ENCODE measurements at regions not wholly inside any gene's neighbourhood (a gene's known extent, or its start where the extent isn't known, plus 50 kb on each side); places are given as distances from the start of the nearest gene placed in this dataset.

DNA sequence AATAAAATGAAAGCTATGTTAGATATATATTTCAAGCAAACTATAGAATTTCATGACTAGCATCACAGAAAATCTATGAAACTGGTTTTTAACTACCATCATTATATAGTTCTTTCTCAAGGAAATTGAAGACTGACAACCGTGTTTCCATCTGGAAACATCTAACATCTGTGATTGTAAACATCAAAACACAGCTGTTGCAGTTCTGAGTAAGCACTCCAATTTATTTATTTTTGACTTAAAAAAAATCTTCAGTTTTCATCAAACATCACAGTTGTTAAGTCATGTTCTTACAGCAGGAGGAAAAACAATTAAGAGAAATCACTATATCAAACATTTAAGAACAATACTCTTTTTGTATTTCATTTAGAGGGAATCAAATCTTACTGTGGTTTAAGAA is 1653.0 kb upstream of the MIR17HG start:
- whole genome bisulfite sequencing, 2 donors: 30 to 63% methylated on average over 1 of the region's 1 CpG
- DNase-seq: no peak
- Histone ChIP-seq H3K9me3 (no peaks in the 10 kb centered on the region), H3K4me3 (no peak overlapping the region), H3K27ac (no peak overlapping the region), H3K27me3 (no peaks in the 10 kb centered on the region), H3K36me3 (no peaks in the 10 kb centered on the region), H3K4me1 (no peaks in the 10 kb centered on the region)
- TF ChIP-seq POLR2AphosphoS5 (IDR thresholded peaks at IDR 0.05): no peak
- TF ChIP-seq EP300 (IDR thresholded peaks at IDR 0.05): no peak
- intact Hi-C loops (cut with DNase I): no loop called here

DNA sequence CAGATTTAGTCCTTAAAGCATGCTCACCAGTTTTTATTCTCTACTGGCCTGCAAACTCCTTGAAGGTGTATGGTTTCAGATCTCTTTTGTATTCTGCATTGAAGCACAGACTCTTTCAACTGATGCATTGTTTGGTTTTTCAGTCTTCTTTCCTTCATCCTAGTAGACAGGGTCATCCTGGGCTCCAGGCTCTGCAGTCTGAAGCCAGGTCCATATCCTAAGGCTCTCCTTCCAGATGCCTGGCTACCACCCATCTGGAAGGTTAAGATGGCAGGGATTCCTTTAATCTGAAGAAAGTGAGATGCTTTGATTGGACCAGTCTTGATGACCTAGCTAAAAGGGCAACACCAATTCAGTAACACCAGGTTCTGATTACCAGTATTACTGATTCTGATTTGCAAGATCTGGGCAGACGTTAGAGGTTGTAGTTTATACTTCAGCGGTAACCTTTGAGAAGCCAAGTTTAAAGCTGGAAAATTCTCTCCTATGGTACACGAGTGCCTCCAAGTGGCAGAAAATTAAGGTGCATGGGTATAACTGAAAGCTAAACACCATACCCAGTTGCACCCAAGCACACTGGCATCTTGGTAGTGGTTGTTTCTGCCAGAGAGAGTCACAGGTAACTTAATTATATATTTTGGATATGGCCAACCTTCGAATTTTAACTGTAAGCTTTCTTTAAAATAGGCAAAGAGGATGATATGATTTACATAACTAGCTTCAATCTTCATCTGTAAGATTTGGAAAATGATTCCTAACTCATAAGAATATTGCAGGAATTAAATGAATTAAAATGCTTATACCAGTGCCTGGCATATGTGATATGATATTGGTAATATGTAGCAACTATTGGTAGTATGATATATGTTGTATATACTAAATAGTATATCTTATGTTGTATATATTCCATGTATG is 1651.9 kb upstream of the MIR17HG start:
- H3K36me3 ChIP-seq: no peaks in the 10 kb centered on the region
- no peaks in the 10 kb centered on the region for H3K9me3 ChIP-seq
- H3K4me3 ChIP-seq: no peak overlapping the region
- intact Hi-C loops (cut with DNase I): no loop called here
- no peak for DNase-seq
- 5 to 11% methylated on average over 4 of the region's 4 CpGs for WGBS, 2 donors
- H3K4me1 ChIP-seq: no peaks in the 10 kb centered on the region
- H3K27ac ChIP-seq: no peak overlapping the region
- no peak for TF ChIP-seq EP300 (IDR thresholded peaks at IDR 0.05)
- no peak for TF ChIP-seq POLR2A (IDR thresholded peaks at IDR 0.05)
- TF ChIP-seq, protein P1, sequence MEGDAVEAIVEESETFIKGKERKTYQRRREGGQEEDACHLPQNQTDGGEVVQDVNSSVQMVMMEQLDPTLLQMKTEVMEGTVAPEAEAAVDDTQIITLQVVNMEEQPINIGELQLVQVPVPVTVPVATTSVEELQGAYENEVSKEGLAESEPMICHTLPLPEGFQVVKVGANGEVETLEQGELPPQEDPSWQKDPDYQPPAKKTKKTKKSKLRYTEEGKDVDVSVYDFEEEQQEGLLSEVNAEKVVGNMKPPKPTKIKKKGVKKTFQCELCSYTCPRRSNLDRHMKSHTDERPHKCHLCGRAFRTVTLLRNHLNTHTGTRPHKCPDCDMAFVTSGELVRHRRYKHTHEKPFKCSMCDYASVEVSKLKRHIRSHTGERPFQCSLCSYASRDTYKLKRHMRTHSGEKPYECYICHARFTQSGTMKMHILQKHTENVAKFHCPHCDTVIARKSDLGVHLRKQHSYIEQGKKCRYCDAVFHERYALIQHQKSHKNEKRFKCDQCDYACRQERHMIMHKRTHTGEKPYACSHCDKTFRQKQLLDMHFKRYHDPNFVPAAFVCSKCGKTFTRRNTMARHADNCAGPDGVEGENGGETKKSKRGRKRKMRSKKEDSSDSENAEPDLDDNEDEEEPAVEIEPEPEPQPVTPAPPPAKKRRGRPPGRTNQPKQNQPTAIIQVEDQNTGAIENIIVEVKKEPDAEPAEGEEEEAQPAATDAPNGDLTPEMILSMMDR (IDR thresholded peaks at IDR 0.05): peak; percentile 9 to 60 (median 42)
- no peak for TF ChIP-seq POLR2AphosphoS5 (IDR thresholded peaks at IDR 0.05)
- no peaks in the 10 kb centered on the region for H3K27me3 ChIP-seq

DNA sequence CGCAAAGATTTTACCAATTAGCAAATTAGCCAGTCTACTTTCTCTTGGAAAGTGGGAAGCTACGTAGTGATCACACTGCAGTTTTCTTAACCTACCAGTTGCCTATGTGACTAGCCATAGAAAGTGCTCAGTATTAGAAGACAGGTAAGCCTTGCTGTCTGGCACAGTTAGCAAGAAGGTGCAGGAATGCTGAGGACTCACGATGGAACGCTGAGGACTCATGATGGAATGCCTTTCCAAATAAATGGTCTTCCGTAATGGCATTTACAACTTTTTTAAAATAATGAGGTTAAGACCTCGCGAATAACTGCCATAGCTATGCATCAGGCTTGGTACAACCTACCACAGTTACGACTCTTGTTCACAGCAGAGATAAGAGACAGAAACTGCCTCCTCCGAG is 1645.6 kb upstream of the MIR17HG start:
- WGBS, 2 donors: 64 to 65% methylated on average over 9 of the region's 9 CpGs
- no peak for DNase-seq
- no peak overlapping the region for H3K4me3 ChIP-seq
- TF ChIP-seq EP300 (IDR thresholded peaks at IDR 0.05): no peak
- no peaks in the 10 kb centered on the region for H3K9me3 ChIP-seq
- H3K36me3 ChIP-seq: no peaks in the 10 kb centered on the region
- no peak overlapping the region for H3K27ac ChIP-seq
- H3K27me3 ChIP-seq: no peaks in the 10 kb centered on the region
- intact Hi-C loops (cut with DNase I): no loop called here
- no peaks in the 10 kb centered on the region for H3K4me1 ChIP-seq

DNA sequence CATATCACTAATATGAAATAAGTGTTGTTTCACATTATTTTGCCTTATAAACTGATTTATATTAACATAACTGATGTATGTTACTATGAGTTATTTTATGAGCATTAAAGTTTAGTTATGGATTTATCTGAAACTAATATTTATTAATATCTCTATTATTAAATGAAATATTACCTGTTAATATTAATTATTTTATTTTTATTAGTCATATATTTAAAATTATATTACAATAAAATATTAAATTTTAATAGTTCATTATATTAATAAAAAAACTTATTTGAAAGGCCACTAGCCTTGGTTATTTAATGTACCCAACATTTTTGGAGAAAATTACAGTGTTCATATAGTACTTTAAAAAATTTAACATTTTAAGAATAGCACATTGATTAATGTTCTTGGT is 1643.4 kb upstream of the MIR17HG start:
- Histone ChIP-seq H3K36me3 (no peaks in the 10 kb centered on the region), H3K9me3 (no peaks in the 10 kb centered on the region), H3K4me3 (no peak overlapping the region), H3K4me1 (no peaks in the 10 kb centered on the region), H3K27ac (no peak overlapping the region), H3K27me3 (no peaks in the 10 kb centered on the region)
- no peak for TF ChIP-seq POLR2AphosphoS5 (IDR thresholded peaks at IDR 0.05)
- TF ChIP-seq, protein P1 (IDR thresholded peaks at IDR 0.05): no peak
- no peak for TF ChIP-seq POLR2A (IDR thresholded peaks at IDR 0.05)
- TF ChIP-seq EP300 (IDR thresholded peaks at IDR 0.05): no peak
- DNase-seq: no peak
- intact Hi-C loops (cut with DNase I): no loop called here

DNA sequence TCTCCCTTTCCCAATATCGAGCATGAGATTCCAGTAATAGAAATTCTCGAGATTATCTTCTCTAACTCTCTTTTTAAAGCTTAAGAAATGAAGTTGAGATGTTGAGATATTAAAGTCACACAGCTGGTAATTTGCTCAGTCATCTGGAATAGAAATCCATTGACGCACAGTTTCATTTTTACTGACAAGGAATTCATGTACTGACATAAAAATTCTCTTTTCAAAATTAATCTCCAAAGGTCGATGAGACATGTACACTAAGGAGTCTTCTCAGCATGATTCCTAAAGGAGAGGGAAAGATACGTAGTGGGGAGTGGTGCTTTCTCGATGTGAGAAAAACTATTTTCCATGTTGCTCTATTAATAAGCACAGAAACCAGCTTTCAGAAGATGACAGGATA is 1639.5 kb upstream of the MIR17HG start:
- no peaks in the 10 kb centered on the region for H3K27me3 ChIP-seq
- WGBS, 2 donors: 82 to 86% methylated on average over 6 of the region's 6 CpGs
- H3K9me3 ChIP-seq: no peaks in the 10 kb centered on the region
- no peak overlapping the region for H3K4me3 ChIP-seq
- intact Hi-C loops (cut with DNase I): no loop called here
- no peak for DNase-seq
- H3K4me1 ChIP-seq: no peaks in the 10 kb centered on the region
- no peak overlapping the region for H3K27ac ChIP-seq
- TF ChIP-seq POLR2A (IDR thresholded peaks at IDR 0.05) (no peak), POLR2AphosphoS5 (IDR thresholded peaks at IDR 0.05) (no peak), EP300 (IDR thresholded peaks at IDR 0.05) (no peak)
- TF ChIP-seq, protein P1 (IDR thresholded peaks at IDR 0.05): no peak
- H3K36me3 ChIP-seq: no peaks in the 10 kb centered on the region

DNA sequence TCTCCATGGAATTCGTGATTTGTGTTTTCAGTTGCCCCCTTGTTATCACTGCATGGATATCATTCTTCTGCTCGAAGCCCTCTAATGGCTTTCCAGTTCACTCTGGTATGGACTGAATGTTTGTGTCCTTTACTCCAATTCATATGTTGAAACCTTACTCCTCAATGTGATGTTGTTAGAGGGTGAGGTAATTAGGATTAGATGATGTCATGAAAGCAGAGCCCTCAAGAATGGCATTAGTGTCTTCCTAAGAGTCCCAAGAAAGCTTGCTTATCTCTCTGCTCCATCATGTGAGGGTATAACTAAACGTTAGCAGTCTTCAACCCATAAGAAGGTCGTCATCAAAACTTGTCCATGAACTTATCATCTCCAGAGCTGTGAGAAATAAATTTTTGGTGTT is 1626.3 kb upstream of the MIR17HG start:
- TF ChIP-seq, protein P1 (IDR thresholded peaks at IDR 0.05): no peak
- no peak for TF ChIP-seq POLR2A (IDR thresholded peaks at IDR 0.05)
- TF ChIP-seq EP300 (IDR thresholded peaks at IDR 0.05): no peak
- TF ChIP-seq POLR2AphosphoS5 (IDR thresholded peaks at IDR 0.05): no peak
- no peaks in the 10 kb centered on the region for H3K36me3 ChIP-seq
- 69 to 78% methylated on average over 4 of the region's 4 CpGs for WGBS, 2 donors
- intact Hi-C loops (cut with DNase I): no loop called here
- H3K27me3 ChIP-seq: no peaks in the 10 kb centered on the region
- H3K9me3 ChIP-seq: no peaks in the 10 kb centered on the region
- no peak overlapping the region for H3K27ac ChIP-seq
- H3K4me1 ChIP-seq: no peaks in the 10 kb centered on the region
- H3K4me3 ChIP-seq: no peak overlapping the region
- DNase-seq: no peak

Data from sigmoid colon (tissue), 6 donors.